ENCODE measurements at regions not wholly inside any gene's neighbourhood (a gene's known extent, or its start where the extent isn't known, plus 50 kb on each side); places are given as distances from the start of the nearest gene placed in this dataset.
A peak's percentile ranks its signal among the peaks of the same experiment; 100 is the strongest.

DNA sequence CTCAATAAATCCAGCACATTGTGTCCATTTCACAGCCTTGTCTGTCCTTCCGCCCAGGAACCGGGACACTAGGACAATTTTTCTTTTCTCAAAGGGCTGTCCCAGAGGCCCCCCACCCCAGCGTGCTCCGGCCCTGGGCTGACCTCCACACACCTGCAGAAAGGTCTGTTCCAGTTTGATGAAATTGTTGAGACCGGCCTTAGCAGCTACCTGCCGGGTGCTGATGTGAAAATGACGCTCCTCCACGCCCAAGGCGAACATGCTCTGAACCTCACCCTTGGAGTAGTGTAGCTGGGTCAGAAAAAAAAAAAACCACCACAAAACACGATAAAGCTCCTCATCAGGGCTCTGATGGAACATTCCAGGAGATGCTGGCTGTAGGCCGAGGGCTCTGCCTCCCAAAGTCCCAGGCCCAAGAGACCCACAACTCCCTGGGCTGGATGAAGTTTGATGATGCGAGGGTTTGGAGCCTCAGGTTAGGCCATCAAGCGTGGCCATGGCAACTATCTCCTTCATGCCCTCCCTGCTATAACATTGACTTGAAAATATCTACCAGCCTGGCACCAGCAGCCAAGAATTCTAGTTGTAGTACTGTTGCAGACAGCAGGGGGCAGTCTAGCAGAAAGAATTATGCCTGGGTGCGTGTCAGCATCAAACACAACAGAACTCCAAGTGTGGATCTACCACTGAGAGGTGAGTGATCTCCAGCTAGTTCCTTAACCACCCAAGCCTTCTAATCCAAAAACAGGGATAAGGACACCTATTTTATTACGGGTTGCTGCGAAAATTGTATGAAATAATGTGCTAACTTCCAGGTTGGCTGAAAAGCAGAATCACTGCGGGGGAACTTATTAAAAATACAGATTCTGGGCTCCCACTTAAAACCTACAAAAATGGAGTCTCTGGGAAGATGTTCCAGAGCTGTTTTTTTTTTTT, 62.1 kb downstream of the RMI2 start:
- TF ChIP-seq POLR2A (IDR thresholded peaks at IDR 0.05; ENCODE audit: low read depth) (no peak), EP300 (IDR thresholded peaks at IDR 0.05) (no peak), POLR2AphosphoS5 (IDR thresholded peaks at IDR 0.05) (peak in 1 of 2 donors; percentile 12)

All from esophagus muscularis mucosa (tissue), 3 donors.